ENCODE measurements at regions not wholly inside any gene's neighbourhood (a gene's known extent, or its start where the extent isn't known, plus 50 kb on each side); places are given as distances from the start of the nearest gene placed in this dataset.

GRCh38 chr10:64708884-64709681, 1187.9 kb downstream of the REEP3 start:
- TF ChIP-seq OSR1 (CRISPR knock-in tag; IDR thresholded peaks at IDR 0.05) = no peak
- TF ChIP-seq CSDC2 (CRISPR knock-in tag; IDR thresholded peaks at IDR 0.05) = no peak
- TF ChIP-seq RARB (CRISPR knock-in tag; IDR thresholded peaks at IDR 0.05) = no peak
- TF ChIP-seq ISL1 (CRISPR knock-in tag; IDR thresholded peaks at IDR 0.05) = no peak
- TF ChIP-seq BACH2 (CRISPR knock-in tag; IDR thresholded peaks at IDR 0.05; ENCODE audit: borderline replicate concordance) = no peak
- TF ChIP-seq PPARA (CRISPR knock-in tag; IDR thresholded peaks at IDR 0.05; ENCODE audit: borderline replicate concordance) = no peak
- no peak for TF ChIP-seq PATZ1 (CRISPR knock-in tag; IDR thresholded peaks at IDR 0.05; ENCODE audit: borderline replicate concordance)
- no peak for ATAC-seq

- no peak for ATAC-seq
Observed at GRCh38 chr10:64726466-64726865, 1205.3 kb downstream of the REEP3 start.

More at GRCh38 chr10:64726466-64726865, 1205.3 kb downstream of the REEP3 start:
- TF ChIP-seq PATZ1 (CRISPR knock-in tag; IDR thresholded peaks at IDR 0.05; ENCODE audit: borderline replicate concordance) = no peak
- no peak for TF ChIP-seq ARNTL (CRISPR knock-in tag; IDR thresholded peaks at IDR 0.05; ENCODE audit: borderline replicate concordance, low read depth)
- TF ChIP-seq ISL1 (CRISPR knock-in tag; IDR thresholded peaks at IDR 0.05) = no peak
- TF ChIP-seq ZNF70 (CRISPR knock-in tag; IDR thresholded peaks at IDR 0.05) = no peak
- no peak for TF ChIP-seq POU6F1 (CRISPR knock-in tag; IDR thresholded peaks at IDR 0.05; ENCODE audit: borderline replicate concordance, low read depth)
- no peak for TF ChIP-seq CREB5 (CRISPR knock-in tag; IDR thresholded peaks at IDR 0.05; ENCODE audit: low read depth)
- no peak for TF ChIP-seq ZFP3 (CRISPR knock-in tag; IDR thresholded peaks at IDR 0.05)
- no peak for TF ChIP-seq TCF4 (CRISPR knock-in tag; IDR thresholded peaks at IDR 0.05; ENCODE audit: borderline replicate concordance)
- TF ChIP-seq CSDC2 (CRISPR knock-in tag; IDR thresholded peaks at IDR 0.05) = no peak
- TF ChIP-seq ZFP30 (CRISPR knock-in tag; IDR thresholded peaks at IDR 0.05) = no peak
- no peak for TF ChIP-seq SNAI2 (CRISPR knock-in tag; IDR thresholded peaks at IDR 0.05)
- no peak for TF ChIP-seq PPARA (CRISPR knock-in tag; IDR thresholded peaks at IDR 0.05; ENCODE audit: borderline replicate concordance)
- no peak for TF ChIP-seq RARB (CRISPR knock-in tag; IDR thresholded peaks at IDR 0.05)
- no peak for TF ChIP-seq CSRNP3 (CRISPR knock-in tag; IDR thresholded peaks at IDR 0.05)
